ENCODE measurements at regions not wholly inside any gene's neighbourhood (a gene's known extent, or its start where the extent isn't known, plus 50 kb on each side); places are given as distances from the start of the nearest gene placed in this dataset.

DNA sequence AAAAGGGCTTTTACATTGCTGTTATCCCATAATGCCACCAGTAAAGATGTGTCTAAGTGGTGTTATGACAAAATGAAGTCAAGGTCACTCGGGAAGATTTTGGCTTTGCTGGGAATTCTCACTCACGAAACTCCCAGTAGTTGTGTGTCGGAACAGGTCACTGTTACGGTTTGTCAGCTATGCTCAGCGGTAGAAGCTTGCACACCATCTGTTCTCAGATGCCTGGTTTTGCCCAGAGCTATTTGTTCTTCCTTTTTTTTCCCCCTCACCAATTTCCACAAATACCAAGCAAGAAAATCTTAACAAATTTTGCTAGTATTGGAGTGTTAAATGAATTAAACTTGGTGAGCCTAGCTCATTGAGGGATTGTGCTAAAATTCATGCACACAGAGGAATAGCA is 915.1 kb downstream of the MCTP2 start (continued):
- TF ChIP-seq, protein P1, sequence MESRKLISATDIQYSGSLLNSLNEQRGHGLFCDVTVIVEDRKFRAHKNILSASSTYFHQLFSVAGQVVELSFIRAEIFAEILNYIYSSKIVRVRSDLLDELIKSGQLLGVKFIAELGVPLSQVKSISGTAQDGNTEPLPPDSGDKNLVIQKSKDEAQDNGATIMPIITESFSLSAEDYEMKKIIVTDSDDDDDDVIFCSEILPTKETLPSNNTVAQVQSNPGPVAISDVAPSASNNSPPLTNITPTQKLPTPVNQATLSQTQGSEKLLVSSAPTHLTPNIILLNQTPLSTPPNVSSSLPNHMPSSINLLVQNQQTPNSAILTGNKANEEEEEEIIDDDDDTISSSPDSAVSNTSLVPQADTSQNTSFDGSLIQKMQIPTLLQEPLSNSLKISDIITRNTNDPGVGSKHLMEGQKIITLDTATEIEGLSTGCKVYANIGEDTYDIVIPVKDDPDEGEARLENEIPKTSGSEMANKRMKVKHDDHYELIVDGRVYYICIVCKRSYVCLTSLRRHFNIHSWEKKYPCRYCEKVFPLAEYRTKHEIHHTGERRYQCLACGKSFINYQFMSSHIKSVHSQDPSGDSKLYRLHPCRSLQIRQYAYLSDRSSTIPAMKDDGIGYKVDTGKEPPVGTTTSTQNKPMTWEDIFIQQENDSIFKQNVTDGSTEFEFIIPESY (IDR thresholded peaks at IDR 0.05; ENCODE audit: borderline replicate concordance, low read depth): no peak
- TF ChIP-seq FOXJ3 (CRISPR knock-in tag; IDR thresholded peaks at IDR 0.05): no peak

DNA sequence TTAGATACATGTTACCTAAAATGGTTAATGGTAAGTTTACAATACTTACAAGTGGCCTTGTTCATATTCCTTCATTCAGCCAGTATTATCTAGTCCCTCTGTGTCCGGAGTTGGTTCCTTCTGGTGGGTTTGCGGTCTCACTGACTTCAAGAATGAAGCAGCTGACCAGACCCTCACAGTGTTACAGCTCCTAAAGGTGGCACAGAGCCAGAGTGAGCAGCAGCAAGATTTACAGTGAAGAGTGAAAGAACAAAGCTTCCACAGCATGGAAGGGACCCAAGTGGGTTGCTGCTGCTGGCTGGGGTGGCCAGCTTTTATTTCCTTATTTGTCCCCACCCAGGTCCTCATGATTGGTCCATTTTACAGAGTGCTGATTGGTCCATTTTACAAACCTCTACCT is 916.8 kb downstream of the MCTP2 start:
- no peak for TF ChIP-seq MXI1 (IDR thresholded peaks at IDR 0.05; ENCODE audit: low read depth, low read length)
- TF ChIP-seq, protein P2, sequence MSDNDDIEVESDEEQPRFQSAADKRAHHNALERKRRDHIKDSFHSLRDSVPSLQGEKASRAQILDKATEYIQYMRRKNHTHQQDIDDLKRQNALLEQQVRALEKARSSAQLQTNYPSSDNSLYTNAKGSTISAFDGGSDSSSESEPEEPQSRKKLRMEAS (IDR thresholded peaks at IDR 0.05; ENCODE audit: low read depth): no peak
- TF ChIP-seq NRF1 (IDR thresholded peaks at IDR 0.05; ENCODE audit: low read depth, low read length): no peak
- no peak for TF ChIP-seq TAF1 (IDR thresholded peaks at IDR 0.05; ENCODE audit: borderline replicate concordance, low read depth, low read length)
- TF ChIP-seq TCF12 (IDR thresholded peaks at IDR 0.05): no peak
- no peak for TF ChIP-seq RAD21 (IDR thresholded peaks at IDR 0.05; ENCODE audit: low read length)
- no peak for TF ChIP-seq EZH2phosphoT487 (IDR thresholded peaks at IDR 0.05; ENCODE audit: borderline replicate concordance, low read depth)
- no peak for TF ChIP-seq JUND (IDR thresholded peaks at IDR 0.05)
- no peak for TF ChIP-seq ELF1 (IDR thresholded peaks at IDR 0.05)
- TF ChIP-seq CHD2 (IDR thresholded peaks at IDR 0.05; ENCODE audit: low read length, partially characterized antibody): no peak
- no peak for TF ChIP-seq FOSL2 (IDR thresholded peaks at IDR 0.05; ENCODE audit: borderline replicate concordance, low read depth)

DNA sequence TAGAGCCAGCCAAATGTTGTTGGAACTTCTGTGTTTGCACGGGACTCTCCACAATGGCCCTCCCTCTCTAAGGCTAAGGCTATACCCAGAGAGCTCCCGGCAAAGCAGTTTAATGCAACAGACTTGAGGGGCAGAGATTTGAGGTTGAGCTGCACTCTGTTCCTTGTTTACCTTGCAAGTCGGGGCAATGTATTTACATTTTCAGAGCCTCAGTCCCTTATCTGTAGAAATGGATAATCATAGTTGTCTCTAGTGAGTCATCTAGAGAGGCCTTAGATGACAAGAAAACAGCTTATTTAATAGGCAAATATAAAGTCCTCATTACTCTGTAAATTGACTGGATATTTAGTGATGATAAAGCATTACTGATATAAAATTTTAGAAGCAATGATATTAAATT is 917.7 kb downstream of the MCTP2 start:
- CTCF ChIA-PET: no interaction called here
- no peak for DNase-seq
- Histone ChIP-seq H2AFZ (ENCODE audit: low read depth) (no peak overlapping the region), H3K4me1 (ENCODE audit: control insufficient read depth in 1 of 2, insufficient read depth in 2 of 2, low read depth in 1 of 2, low read length in 1 of 2) (no peaks in the 10 kb centered on the region), H3K9ac (no peak overlapping the region), H3K4me3 (ENCODE audit: low read depth in 2 of 2, low read length in 1 of 2) (no peak overlapping the region), H3K27ac (ENCODE audit: low read depth in 2 of 2, low read length in 1 of 2) (no peak overlapping the region), H3K36me3 (replicated peaks in 1 of 2; ENCODE audit: control insufficient read depth in 1 of 2, insufficient read depth in 2 of 2, low read length in 1 of 2) (no peaks in the 10 kb centered on the region), H3K9me2 (no peaks in the 10 kb centered on the region), H3K9me3 (no peaks in the 10 kb centered on the region), H3K27me3 (ENCODE audit: insufficient read depth) (no peaks in the 10 kb centered on the region), H3K79me2 (ENCODE audit: insufficient read depth) (no peaks in the 10 kb centered on the region), H3F3A (replicated peaks; ENCODE audit: insufficient read depth) (no peaks in the 10 kb centered on the region), H4K20me1 (ENCODE audit: insufficient read depth) (no peaks in the 10 kb centered on the region), H3K4me2 (no peak overlapping the region)
- POLR2A ChIA-PET: no interaction called here
- WGBS (ENCODE audit: low lambda C conversion rate): 13% methylated on average over 3 of the region's 3 CpGs
- no peak for TF ChIP-seq RAD21 (IDR thresholded peaks at IDR 0.05; ENCODE audit: low read length)
- TF ChIP-seq TCF12 (IDR thresholded peaks at IDR 0.05): no peak
- no peak for TF ChIP-seq SIN3A (IDR thresholded peaks at IDR 0.05; ENCODE audit: borderline replicate concordance, low read depth, low read length)
- no peak for TF ChIP-seq POLR2AphosphoS5 (IDR thresholded peaks at IDR 0.05; ENCODE audit: low read depth, low read length)
- TF ChIP-seq TAF1 (IDR thresholded peaks at IDR 0.05; ENCODE audit: borderline replicate concordance, low read depth, low read length): no peak
- no peak for TF ChIP-seq JUND (IDR thresholded peaks at IDR 0.05)
- TF ChIP-seq RCOR1 (IDR thresholded peaks at IDR 0.05; ENCODE audit: low read length): no peak
- TF ChIP-seq RFX5 (IDR thresholded peaks at IDR 0.05; ENCODE audit: low read length): no peak
- TF ChIP-seq YY1 (IDR thresholded peaks at IDR 0.05; ENCODE audit: low read depth): no peak
- no peak for TF ChIP-seq FOXM1 (IDR thresholded peaks at IDR 0.05; ENCODE audit: low read depth)

More for the DNA sequence above, 916.8 kb downstream of the MCTP2 start:
- H3K27ac ChIP-seq (ENCODE audit: low read depth in 2 of 2, low read length in 1 of 2): no peak overlapping the region
- no peaks in the 10 kb centered on the region for H3K9me3 ChIP-seq
- no peak overlapping the region for H2AFZ ChIP-seq (ENCODE audit: low read depth)
- no peaks in the 10 kb centered on the region for H3K79me2 ChIP-seq (ENCODE audit: insufficient read depth)
- WGBS (ENCODE audit: low lambda C conversion rate): 2% methylated on average over 2 of the region's 2 CpGs
- H3K4me3 ChIP-seq (ENCODE audit: low read depth in 2 of 2, low read length in 1 of 2): no peak overlapping the region
- no peaks in the 10 kb centered on the region for H3F3A ChIP-seq (replicated peaks; ENCODE audit: insufficient read depth)
- no peaks in the 10 kb centered on the region for H3K36me3 ChIP-seq (replicated peaks in 1 of 2; ENCODE audit: control insufficient read depth in 1 of 2, insufficient read depth in 2 of 2, low read length in 1 of 2)
- no peaks in the 10 kb centered on the region for H4K20me1 ChIP-seq (ENCODE audit: insufficient read depth)
- CTCF ChIA-PET: no interaction called here
- POLR2A ChIA-PET: no interaction called here
- H3K9me2 ChIP-seq: no peaks in the 10 kb centered on the region
- no peaks in the 10 kb centered on the region for H3K4me1 ChIP-seq (ENCODE audit: control insufficient read depth in 1 of 2, insufficient read depth in 2 of 2, low read depth in 1 of 2, low read length in 1 of 2)
- no peak for DNase-seq
- no peak overlapping the region for H3K4me2 ChIP-seq
- no peak overlapping the region for H3K9ac ChIP-seq
- H3K27me3 ChIP-seq (ENCODE audit: insufficient read depth): no peaks in the 10 kb centered on the region
